ENCODE measurements at regions not wholly inside any gene's neighbourhood (a gene's known extent, or its start where the extent isn't known, plus 50 kb on each side); places are given as distances from the start of the nearest gene placed in this dataset.
A peak's percentile ranks its signal among the peaks of the same experiment; 100 is the strongest.

DNA sequence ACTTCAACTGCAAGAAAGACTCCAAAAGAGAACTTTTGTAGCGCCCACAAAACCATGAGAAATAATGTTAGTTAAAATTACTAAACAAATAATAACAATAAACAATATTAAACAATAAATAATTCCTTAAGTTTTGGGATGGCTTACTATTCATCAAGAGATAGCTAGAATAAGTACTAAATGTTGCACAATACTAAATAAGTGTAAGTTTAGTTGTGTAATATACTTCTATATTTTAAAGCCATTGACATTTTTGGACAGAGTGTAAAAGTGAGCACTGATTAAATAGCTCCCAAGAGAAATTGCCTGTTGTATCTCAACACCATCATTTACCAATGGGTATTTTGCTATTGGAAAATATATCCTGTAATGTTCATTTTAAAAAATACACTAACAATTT, 166.7 kb downstream of the ALG10 start:
- FAIRE-seq (no peak), DNase-seq (ENCODE audit: low spot score in 2 of 2) (no peak)

DNA sequence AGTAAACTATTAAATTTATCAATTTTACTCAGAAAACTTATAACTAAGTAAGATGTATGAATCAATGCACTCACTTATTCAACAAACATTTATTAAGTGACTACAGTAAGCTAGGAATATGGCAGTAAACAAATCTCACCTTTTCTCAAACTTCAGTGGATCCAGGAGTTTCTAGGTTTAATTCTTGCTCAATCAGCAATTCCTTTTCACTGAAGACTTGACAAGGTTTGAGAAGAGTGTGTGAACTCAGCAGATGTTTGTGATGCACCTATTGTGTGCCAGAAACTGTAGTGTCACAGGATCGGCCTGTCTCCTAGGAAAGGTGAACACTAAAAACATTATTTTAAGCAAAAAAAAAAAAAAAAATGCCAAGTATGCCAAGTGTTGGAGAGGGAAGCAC, 167.8 kb downstream of the ALG10 start:
- FAIRE-seq: no peak
- DNase-seq (ENCODE audit: low spot score in 2 of 2): no peak

DNA sequence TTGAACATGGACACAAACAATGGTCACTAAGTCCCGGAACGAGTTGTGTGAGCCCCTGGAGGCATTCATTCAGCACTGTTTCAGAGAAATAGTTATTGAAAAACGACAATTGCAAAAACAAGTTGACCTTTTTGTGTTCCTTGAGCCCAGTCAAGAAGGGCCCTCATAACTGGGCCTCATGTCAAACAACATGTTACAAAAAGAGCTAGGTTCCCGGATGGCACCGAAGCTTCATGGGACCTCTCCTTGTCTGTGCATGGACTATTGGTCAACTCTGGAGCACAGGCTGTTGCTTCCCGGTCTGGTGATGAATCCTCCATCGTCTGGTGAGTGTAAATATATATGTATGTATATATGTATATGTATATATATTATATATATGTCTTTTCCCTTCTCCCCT, 176.6 kb downstream of the ALG10 start:
- DNase-seq (ENCODE audit: low spot score in 2 of 2) (no peak), FAIRE-seq (no peak)

DNA sequence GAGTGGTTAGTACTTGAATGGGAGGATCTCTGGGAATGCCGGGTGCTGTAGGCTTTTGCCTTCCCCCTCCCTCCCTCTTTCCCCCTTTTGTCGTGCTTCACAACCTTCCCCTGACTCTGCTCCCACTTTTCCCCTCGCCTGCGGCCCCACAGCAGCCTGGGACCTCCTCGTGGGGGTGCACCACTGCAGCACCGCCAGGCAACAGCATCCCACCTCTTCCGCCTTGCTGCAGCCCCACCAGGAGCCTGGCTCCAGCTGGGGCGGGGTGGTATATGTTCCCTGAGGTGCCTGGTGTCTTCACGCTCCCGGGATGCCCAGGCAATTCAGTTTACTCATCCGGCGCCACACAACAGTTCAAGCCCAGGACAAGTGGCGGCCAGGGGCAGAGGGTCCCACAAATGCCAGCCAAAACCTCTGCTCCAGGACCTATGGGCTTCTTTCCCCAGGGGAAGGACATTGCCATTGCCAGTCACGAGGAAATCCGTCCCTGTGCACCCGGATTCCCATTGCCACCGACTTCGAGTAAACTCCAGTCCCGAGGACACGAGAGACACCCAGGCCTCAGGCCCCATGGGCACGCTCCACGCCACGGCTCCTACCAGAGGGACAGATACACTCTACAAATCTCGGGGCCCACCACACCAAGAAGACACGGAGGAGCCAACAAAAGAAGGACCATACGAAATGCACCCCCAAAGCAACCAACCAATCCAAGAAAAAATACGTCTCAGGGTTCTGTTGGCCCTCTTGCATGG, 181.7 kb downstream of the ALG10 start:
- FAIRE-seq (no peak), DNase-seq (ENCODE audit: low spot score in 2 of 2) (no peak)

DNA sequence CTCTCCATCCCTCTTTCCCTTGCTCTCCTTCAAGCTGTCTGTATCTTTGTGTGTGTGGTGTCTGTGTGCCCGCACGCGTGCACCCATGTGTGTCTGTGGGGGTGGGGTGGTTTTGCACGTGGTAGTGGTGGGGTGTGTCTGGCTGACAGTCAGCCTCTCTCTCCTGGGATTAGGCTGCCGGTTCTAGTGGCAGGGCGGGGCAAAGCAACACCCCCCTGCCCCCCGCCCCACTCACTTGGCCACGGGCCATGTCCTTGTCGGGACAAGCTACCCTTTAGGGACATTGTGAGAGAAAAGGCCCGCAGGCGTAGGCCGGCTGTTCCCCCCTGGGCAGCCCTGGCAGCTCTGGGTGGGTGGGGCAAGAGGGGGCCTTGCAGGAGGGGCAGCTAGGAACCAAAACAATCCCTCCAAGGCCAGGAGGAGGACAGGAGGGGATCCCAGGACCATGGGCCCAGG, 182.6 kb downstream of the ALG10 start:
- no peak for DNase-seq (ENCODE audit: low spot score in 2 of 2)
- FAIRE-seq: no peak

DNA sequence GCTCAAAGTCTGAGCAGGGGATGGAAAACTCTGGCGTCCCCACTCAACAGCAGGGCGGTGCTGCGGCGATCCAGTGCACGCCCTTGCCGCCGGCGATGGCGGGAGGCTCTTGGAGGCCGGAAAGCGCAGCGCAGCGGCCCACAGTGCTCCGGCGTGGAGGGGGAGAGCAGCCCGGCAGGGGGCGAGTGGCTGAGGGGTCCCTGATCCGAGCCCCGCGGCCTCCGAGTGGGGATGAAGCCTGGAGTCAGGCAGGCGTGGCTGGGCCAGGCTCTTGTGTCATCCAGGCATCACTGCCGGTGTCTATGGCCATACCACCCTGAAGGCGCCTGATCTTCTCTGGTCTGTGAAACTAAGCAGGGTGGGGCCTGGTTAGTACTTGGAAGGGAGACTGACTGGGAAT, 183.1 kb downstream of the ALG10 start:
- DNase-seq (ENCODE audit: low spot score in 2 of 2) (no peak), FAIRE-seq (no peak)

DNA sequence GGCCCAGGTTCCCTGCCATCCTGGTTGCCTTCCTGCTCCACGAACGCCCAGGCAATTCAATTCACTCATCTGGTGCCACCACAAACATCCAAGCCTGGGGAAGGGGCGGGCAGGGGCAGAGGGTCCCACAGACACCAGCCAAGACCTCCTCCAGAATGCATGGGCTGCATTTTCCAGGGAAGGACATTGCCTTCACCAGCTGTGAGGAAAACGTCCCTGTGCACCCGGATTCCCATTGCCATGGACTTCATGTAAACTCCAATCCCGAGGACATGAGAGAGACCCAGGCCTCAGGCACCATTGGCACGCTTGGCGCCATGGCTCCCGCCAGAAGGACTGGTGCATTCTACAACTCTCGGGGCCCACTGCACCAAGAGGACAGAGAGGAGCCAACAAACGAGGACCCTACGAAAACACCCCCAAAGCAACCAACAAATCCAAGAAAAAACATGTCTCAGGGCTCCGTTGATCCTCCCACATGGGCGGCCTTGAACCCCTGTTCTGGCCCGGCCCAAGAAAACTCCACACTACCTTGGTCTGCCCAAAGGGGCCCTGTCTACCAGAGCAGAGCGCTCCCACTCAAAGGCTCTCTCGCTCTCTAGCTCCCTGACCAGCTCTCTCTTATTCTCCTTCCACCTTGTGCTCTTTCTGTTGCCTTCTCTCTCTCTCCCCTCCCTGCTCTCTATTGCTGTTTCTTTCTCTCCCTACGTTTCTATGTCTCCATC, 183.9 kb downstream of the ALG10 start:
- DNase-seq (ENCODE audit: low spot score in 2 of 2) (no peak), FAIRE-seq (no peak)

DNA sequence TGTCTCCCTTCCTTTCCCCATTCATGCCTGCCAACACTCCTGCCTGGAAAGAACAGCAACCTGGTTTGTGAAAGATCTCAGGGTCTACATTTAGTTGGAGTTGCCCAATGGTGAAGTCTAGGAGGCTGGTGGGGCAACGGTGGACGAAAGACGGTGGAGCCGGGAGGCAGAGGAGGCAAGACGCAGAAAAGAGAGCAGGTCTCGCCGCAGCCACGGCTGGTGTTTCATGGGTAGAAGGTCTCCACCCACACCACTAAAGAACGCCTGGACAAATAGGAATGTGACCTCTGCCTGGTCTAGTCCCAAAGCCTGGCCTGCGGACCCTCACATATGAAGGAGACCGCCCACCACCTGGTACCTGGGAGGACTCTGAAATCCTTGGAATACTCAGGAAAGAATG, 185.6 kb downstream of the ALG10 start:
- no peak for FAIRE-seq
- DNase-seq (ENCODE audit: low spot score in 2 of 2): no peak

DNA sequence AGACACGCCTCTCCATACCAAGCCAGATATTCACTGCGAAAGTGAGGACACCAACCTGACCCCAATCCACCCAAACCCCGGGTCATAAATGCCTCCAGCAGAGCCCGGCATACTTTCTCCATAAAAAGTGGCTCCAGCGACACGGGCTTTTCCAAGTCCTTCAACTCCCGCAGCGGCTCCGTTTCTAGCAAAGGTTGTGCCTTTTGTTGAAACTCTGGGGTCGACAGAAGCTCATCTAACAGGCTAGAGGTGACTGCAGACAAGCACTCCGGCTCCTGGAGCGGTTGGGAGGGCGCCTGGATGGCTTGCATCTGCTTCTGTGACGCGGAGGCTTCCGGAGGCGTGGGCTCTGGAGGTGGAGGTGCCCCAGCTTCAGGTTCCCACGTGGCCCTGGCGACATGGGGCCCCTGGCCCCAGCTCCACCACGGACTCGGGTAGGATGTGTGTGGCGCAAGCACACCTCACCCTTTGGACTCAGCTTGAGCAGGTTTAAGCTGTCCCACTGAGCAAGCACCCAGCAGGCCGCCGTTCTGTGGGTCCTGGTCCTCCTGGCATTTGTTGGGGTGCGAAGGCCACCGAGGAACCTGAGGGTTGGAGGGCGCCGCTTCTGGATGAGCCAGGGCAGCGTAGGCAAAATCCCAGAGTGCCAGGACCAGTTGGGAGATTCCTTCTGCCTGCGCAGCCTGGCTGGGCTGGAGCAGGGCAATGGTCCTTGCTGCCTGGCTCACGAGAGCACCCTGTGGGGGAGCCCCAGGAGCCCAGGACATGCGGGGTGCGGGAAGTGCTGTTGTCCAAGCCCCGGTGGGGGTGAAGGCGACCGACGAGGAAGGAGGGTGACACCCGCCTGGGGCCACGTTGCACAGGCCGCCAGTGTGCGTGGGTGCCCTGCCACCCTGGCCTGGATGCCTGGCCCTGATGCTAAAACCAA, 186.3 kb downstream of the ALG10 start:
- no peak for DNase-seq (ENCODE audit: low spot score in 2 of 2)
- FAIRE-seq: no peak

DNA sequence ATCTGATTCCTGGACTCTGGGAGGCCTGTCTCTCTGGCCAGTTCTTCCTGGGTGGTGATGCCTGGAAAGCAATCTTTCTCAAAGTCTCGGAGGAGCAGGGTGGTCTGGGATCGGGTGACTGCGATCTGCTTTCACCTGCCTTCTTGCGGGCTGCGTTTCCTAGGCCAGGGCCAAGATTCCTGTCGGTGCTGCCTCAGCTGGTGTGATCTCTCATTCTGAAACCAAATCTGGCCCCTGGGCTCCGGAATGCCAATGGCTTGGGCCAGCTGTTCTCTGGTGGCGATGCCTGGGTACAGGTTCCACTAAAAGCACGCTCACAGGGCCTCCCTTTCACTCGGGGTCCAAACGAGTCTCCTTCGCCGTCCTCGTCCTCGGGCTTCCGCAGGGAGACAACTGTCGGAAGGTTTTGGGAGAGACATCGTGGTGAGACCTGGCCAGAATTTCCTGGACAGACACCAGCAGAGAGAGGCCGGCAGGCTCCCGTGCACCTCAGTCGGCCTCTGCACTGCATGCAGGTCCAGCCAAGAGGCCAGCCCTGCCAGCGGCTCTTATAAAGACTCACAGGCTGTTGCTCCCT, 187.1 kb downstream of the ALG10 start:
- FAIRE-seq (no peak), DNase-seq (ENCODE audit: low spot score in 2 of 2) (peak in 1 of 2 donors; percentile 18)

DNA sequence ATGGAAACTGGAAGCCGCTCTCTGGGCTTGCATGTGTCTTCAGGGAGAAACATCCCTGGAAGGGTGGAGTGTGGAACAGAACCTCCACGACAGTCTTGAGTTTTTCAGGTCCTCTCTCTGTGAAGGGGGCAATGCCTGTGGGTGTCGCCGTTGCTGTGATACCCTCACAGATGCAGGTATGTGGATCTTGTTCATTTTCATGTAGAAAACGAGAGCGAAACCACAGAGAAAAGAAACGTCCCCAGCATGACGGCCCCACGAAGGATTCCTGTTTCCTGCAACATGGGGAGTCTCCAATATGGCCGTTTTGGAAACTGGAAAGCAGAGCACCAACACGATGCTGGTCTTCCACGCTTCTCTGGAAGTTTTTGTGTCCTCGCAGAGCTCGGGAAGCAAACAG, 187.9 kb downstream of the ALG10 start:
- DNase-seq (ENCODE audit: low spot score in 2 of 2) (no peak), FAIRE-seq (no peak)

DNA sequence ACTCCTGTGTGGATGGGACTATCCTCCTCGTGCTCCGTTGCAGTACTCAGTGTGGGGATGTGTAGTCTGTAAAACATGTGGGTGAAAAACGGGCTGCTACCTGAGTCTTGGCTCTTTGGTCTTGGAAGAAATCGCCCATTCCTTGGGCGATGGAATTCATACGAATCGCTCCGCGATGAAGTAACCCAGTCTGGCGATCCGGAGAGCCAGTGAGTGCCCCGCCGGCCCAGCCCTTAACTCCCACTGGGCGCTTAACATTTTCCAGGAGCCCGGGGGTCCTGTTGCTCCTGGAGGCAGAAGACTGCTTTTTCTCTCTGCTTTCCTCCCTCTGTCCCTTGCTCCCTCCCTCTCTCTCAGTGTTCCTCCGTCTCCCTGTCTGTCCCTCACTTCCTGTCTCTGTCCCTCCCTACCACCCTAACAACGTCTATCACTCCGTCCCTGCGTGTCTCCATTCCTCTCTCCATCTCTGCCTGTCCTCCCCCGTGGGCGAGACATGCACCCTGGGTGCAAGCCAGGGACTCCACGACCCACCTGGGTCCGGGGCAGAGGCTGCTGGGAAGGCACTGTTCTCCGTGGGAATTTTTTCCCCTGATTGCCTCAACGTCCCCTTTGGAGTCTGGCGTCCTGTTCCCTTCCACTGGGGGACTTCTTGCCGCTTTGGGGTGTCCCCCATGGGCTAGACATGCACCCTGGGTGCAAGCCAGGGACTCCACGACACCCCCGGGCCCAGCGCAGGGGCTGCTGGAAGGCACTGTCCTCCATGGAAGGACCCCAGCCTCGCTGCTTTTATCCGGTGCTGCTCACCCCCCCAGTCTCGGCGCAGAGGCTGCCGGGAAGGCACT, 188.6 kb downstream of the ALG10 start:
- FAIRE-seq (no peak), DNase-seq (ENCODE audit: low spot score in 2 of 2) (peak in 1 of 2 donors; percentile 8)

DNA sequence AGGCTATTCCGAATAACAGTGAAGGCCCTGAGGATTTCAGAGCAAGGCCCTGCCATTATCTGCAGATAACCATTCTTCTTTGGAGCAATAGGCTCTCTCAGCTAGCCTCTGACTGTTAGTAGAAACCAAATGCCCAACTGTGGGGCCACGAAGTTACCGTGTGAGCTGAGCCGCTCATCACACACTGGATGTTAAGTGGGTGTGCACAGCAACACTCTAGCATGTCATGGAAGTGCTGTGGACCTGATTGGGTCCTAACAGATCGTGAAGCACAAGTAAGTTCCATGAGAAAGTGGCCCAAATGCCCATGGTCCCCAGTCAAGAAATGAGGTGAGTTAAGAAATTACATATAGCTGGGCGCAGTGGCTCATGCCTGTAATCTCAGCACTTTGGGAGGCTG, 190.4 kb downstream of the ALG10 start:
- FAIRE-seq (no peak), DNase-seq (ENCODE audit: low spot score in 2 of 2) (no peak)

DNA sequence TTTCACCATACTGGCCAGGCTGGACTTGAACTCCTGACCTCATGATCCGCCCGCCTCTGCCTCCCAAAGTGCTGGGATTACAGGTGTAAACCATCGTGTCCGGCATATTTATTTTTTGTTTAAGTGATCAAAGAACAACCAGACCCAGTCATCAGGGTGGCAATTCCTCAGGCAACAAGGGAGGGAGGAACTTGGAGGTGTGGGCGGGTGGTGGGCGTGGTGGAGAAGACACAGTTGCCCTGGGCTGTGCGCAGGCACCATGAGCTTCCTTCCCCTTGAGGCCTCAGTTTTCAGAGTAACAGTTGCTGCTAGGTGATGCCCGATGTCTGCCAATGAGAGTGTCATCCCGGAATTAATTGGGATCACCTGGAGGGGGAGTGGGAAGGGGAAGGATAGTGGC, 191.7 kb downstream of the ALG10 start:
- DNase-seq (ENCODE audit: low spot score in 2 of 2) (no peak), FAIRE-seq (no peak)

DNA sequence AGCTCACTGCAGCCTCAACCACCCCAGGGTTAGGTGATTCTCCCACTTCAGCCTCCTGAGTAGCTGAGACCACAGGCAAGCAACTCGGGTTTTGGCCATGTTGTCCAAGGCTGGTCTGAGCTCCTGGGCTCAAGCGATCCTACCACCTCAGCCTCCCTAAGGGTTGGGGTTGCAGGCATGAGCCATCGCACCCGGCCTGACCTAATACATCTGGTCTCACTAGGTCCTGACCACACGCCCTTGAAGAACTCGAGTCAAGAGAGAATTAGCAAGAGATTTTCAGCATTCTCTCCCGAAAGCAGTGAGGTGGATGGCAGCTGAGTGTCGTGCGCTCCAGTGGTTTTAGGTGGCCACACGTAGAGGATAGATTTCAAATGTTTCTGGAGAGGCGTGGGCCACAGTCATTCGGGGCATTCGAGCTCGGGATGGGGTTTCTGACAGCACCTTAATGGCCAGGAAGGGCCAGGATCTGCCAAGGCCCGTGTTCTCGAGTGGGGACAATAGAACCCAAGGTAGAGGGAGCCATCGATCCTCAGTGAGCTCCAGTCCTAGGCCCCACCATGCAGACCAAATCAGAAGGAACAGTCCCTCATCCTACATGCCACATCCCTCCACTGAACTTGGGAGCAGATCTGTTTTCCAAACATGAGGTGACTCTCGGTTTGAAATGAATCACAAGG, 193.1 kb downstream of the ALG10 start:
- DNase-seq (ENCODE audit: low spot score in 2 of 2) (no peak), FAIRE-seq (no peak)

DNA sequence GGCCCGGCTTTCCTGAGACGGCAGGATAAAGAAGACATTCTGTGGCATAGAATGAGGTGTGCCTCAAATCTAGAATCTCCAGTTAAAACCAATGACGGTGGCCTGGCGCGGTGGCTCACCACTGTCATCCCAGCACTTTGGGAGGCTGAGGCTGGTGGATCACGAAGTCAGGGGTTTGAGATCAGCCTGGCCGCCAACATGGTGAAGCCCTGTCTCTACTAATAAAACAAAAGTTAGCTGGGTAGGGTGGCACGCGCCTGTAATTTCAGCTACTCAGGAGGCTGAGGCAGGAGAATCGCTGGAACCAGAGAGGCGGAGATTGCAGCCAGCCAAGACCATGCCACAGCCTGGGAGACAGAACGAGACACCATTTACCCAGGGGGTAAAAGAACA, 193.6 kb downstream of the ALG10 start:
- FAIRE-seq (no peak), DNase-seq (ENCODE audit: low spot score in 2 of 2) (no peak)

DNA sequence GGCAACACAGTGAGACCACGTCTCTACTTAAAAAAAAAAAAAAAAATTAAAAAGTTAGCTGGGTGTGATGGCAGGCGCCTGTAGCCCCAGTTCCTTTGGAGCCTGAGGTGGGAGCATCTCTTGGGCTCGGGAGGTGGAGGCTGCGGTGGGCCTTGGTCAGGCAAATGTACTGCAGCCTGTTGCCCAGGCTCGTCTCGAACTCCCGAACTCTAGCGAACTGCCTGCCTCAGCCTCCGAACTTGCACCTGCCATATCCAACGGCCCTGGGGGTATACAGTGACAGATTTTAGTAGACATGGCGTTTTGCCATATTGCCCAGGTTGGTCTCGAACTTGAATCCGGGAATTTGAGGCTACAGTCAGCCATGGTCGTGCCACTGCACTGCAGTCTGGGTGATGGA, 195.4 kb downstream of the ALG10 start:
- FAIRE-seq (no peak), DNase-seq (ENCODE audit: low spot score in 2 of 2) (no peak)

DNA sequence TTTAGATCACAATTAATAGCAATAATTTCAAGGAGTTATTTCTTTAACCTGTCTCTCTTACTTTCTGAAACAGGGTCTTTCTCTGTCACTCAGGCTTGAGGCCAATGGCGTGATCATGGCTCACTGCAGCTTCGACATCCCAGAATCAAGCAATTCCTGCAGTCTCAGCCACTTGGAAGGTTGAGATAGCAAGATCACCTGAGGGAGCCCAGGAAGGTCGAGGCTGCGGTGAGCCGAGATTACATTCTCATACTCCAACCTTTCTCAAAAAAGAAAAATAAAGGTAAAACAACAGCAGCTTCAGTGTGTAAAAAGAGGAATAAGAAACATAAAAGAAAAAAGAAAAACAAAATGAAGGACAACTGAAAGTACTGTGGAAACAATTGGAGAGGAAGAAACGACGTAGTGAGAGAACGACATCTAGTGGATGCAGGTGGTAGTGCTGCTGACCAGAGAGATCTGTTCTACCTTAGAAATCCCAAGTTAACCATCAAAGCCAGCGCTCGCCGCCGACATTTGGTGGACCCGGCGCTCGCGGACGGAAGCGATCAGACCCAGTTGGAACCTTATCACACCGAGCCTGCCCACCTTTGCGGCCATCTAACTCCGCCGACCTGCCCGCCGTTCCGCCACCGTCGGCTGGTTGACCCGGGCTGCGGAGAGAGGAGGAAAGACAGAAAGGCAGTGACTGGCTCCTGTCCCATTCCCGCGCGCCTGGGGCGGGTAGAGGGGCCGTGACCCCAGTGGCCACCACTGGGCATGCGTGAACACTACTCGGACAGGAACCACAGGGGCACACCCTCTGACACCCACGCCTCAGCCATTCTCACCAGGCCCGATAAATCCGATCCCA, 196.1 kb downstream of the ALG10 start:
- no peak for FAIRE-seq
- peak; percentile 36 to 55 for DNase-seq (ENCODE audit: low spot score in 2 of 2)
